ENCODE measurements at regions not wholly inside any gene's neighbourhood (a gene's known extent, or its start where the extent isn't known, plus 50 kb on each side); places are given as distances from the start of the nearest gene placed in this dataset.

DNA sequence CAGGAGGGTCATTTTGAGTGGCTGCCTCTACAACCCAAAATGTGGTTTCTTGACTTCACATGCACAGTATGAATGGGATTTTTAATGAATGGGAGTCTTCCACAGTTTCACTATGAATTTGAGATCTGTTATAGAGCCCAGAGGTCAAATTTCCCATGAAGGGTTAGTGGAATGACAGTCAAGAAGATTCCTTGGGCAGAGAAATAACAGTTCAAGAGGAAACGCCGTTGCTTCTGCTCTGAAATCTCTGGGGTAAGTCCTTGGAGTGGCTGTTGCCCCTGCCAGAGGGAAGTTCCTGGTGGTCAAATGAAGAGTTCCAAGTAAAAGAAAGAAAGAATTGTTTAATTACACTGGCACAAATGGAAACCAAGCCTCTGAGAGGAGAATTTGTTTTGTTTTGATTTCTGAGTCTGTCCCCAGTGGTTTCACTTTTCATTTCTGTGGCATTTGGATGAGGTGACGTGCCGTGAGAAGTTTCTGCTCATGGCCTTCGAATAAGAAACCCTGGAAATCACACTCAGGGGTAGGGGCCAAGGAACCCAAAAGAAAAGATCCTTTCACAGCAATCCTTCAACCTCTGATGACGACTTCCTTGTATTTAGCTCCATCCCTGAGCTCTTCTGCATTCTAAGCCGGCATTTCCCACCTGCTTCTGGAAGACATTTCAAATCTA lies 77.5 kb upstream of the IL12A start:
- H3K4me3 ChIP-seq (ENCODE audit: low read depth, low read length) = no peak overlapping the region
- in situ Hi-C loops (cut with HindIII; ENCODE audit: low sequenced_read_pairs) = no loop called here
- TF ChIP-seq CTCF (IDR thresholded peaks at IDR 0.05; ENCODE audit: low read depth, low read length) = no peak
- no peak for DNase-seq (ENCODE audit: low read depth, low spot score)

GRCh38 chr3:159911664-159912037 lies 77.0 kb upstream of the IL12A start:
- H3K4me3 ChIP-seq (ENCODE audit: low read depth, low read length) = no peak overlapping the region
- no peak for TF ChIP-seq CTCF (IDR thresholded peaks at IDR 0.05; ENCODE audit: low read depth, low read length)
- DNase-seq (ENCODE audit: low read depth, low spot score) = no peak
- in situ Hi-C loops (cut with HindIII; ENCODE audit: low sequenced_read_pairs) = no loop called here

DNA sequence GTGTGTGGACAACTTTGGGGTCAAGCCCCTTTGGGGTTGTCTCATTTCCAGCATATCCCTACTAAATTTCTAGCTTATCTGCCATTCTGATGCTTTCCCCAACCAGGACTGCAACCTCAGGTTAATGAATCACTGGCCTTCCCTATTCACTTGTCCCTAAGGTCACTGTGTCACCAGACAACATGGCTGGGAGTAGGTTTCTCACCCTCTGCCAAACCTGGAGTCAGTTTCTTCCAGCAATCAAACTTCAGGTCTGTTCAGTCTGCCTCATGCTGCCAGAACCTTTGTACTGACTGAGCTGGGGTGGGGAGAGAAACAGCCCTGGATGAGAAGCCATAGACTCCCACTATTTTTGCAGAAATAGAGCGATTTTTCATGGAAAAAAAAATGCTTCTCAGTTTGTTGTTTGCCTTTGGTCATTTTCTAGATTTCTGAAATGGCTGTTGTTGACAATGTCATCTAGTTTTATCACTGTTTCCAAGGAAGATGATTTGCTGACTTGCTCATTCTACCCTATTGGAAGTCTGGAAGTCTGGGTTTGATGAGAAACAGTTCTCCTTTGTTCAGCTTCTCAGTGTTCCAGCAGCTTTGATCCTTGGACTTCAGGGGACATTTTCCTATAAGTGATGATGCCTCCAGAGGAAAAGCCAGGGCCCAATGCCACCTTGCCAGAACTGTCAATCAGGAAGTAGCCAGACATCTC lies 74.8 kb upstream of the IL12A start:
- TF ChIP-seq CTCF (IDR thresholded peaks at IDR 0.05; ENCODE audit: low read depth, low read length) = no peak
- H3K4me3 ChIP-seq (ENCODE audit: low read depth, low read length) = no peak overlapping the region
- DNase-seq (ENCODE audit: low read depth, low spot score) = no peak
- in situ Hi-C loops (cut with HindIII; ENCODE audit: low sequenced_read_pairs) = no loop called here

- in situ Hi-C loops (cut with HindIII; ENCODE audit: low sequenced_read_pairs) = no loop called here
- no peak for DNase-seq (ENCODE audit: low read depth, low spot score)
- no peak overlapping the region for H3K4me3 ChIP-seq (ENCODE audit: low read depth, low read length)
- no peak for TF ChIP-seq CTCF (IDR thresholded peaks at IDR 0.05; ENCODE audit: low read depth, low read length)
Observed at GRCh38 chr3:159914426-159914825, 74.2 kb upstream of the IL12A start.

- H3K4me3 ChIP-seq (ENCODE audit: low read depth, low read length) = no peak overlapping the region
- no peak for TF ChIP-seq CTCF (IDR thresholded peaks at IDR 0.05; ENCODE audit: low read depth, low read length)
- no peak for DNase-seq (ENCODE audit: low read depth, low spot score)
- in situ Hi-C loops (cut with HindIII; ENCODE audit: low sequenced_read_pairs) = no loop called here
Observed at GRCh38 chr3:159916052-159916451, 72.6 kb upstream of the IL12A start.

DNA sequence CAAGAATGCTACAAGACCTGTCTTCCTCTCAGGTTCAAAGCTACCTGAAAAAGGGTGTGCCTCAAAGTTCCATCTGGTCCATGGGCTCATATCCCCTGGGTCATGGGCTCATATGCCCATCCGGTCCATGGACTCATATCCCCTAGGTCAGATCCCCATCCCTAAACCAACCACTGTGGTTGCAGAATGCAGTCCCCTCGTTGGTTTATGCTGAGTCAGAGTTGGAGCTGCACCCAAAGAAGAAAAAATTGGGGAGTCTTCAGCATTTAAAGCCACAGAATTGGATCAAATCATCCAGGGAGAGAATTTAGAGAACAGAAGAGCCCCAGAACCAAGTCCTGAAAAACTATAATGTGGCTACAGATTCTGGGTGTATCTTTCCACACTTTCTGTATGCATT lies 71.5 kb upstream of the IL12A start:
- H3K4me3 ChIP-seq (ENCODE audit: low read depth, low read length) = no peak overlapping the region
- TF ChIP-seq CTCF (IDR thresholded peaks at IDR 0.05; ENCODE audit: low read depth, low read length) = no peak
- DNase-seq (ENCODE audit: low read depth, low spot score) = no peak
- in situ Hi-C loops (cut with HindIII; ENCODE audit: low sequenced_read_pairs) = no loop called here
